ENCODE measurements at regions not wholly inside any gene's neighbourhood (a gene's known extent, or its start where the extent isn't known, plus 50 kb on each side); places are given as distances from the start of the nearest gene placed in this dataset.
A peak's percentile ranks its signal among the peaks of the same experiment; 100 is the strongest.

DNA sequence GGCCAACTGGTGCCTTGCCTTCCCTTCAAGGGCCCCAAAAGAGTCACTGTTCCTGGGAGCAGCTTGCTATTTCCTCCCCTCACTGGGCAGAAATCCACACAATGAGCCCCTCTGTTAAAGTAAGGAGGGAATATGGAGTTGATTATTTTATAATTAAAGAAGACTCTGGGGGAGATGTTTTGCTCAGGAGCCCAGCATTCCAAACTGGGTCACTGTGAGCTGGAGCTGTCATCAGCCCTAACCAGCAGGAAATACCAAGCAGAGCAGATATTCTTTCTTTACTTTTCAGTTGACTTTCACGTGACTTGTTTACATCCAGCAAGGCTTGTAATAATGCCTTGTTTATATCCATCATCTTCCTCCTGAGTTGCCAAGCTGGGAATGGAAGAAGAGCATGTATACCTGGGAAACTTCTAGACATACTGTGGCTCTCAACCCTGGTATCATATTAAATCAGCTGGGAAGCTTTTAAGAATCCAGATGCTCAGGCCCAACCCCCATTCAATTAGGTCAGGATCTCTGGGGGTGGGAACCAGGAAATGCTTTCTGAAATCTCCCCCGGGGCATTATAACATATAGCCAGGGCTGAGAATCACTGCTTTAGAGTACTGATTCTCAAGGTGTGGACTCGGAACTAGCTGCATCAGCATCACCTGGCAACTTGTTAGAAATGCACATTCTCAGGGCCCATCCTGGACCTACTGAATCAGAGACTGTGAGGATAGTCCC is 175.6 kb upstream of the MYLIP start:
- ChIA-PET POLR2A (interaction anchor here (0.5 to 2.5 kb wide), 8 partner anchors 8 to 249 kb away, joined by 3 to 13 read pairs (median 4); no protein-coding TSS in a partner anchor), RAD21 (ENCODE audit: unreplicated experiment) (interaction anchor here (0.7 to 9.8 kb wide), 14 partner anchors 8 to 230 kb away, joined by 3 to 60 read pairs (median 5); partner anchors contain the start of gene MYLIP), CTCF (interaction anchor here (0.5 to 2.4 kb wide), 8 partner anchors 19 to 271 kb away, joined by 3 to 10 read pairs (median 4); partner anchors contain the start of gene MYLIP), SMC1A (ENCODE audit: uncharacterized antibody, unreplicated experiment) (interaction anchor here (0.6 to 8.1 kb wide), 22 partner anchors 8 to 271 kb away, joined by 3 to 88 read pairs (median 4); partner anchors contain the start of gene MYLIP)
- Histone ChIP-seq H3K27ac (ENCODE audit: control insufficient read depth, insufficient read depth) (no peak overlapping the region), H3K4me1 (ENCODE audit: control insufficient read depth, insufficient read depth, low read length) (peaks cover 23% of the 10 kb centered on the region), H3K36me3 (ENCODE audit: control insufficient read depth in 2 of 2, insufficient read depth in 2 of 2, low read length in 1 of 2) (no peaks in the 10 kb centered on the region), H4K20me1 (ENCODE audit: control insufficient read depth, insufficient read depth) (no peaks in the 10 kb centered on the region), H3K9ac (ENCODE audit: control insufficient read depth, insufficient read depth, low read length) (no peak overlapping the region), H3K4me3 (no peak overlapping the region), H2AFZ (ENCODE audit: control insufficient read depth, low read depth, low read length) (peak overlapping the region; percentile 67), H3K27me3 (replicated peaks in 1 of 2; ENCODE audit: control insufficient read depth in 2 of 2, insufficient read depth in 2 of 2, low read length in 1 of 2) (no peaks in the 10 kb centered on the region), H3K9me3 (replicated peaks; ENCODE audit: control insufficient read depth, insufficient read depth, low read length) (no peaks in the 10 kb centered on the region), H3K4me2 (ENCODE audit: control insufficient read depth, insufficient read depth) (no peak overlapping the region), H3K79me2 (ENCODE audit: control insufficient read depth, insufficient read depth, low read length) (no peaks in the 10 kb centered on the region)
- WGBS (ENCODE audit: insufficient coverage, insufficient replicate concordance, low lambda C conversion rate, missing lambda C conversion rate), result 88% methylated on average over 3 of the region's 3 CpGs
- in situ Hi-C loops (cut with MboI), result no loop called here
- FAIRE-seq (no peak), ATAC-seq (no peak), DNase-seq (ENCODE audit: low read depth, low spot score) (no peak)
- no TSS peak for BruUV-seq (replicated peaks)
- TF ChIP-seq GATAD2B (conservative IDR thresholded peaks at IDR 0.05; ENCODE audit: low read depth) (0 out of 2 replicates have a peak, but pooled peaks have one; percentile 40), TCF12 (IDR thresholded peaks at IDR 0.05; ENCODE audit: low read depth, low read length) (0 out of 2 replicates have a peak, but pooled peaks have one; percentile 50), MEF2B (IDR thresholded peaks at IDR 0.05; ENCODE audit: partially characterized antibody, poor library complexity, severe bottlenecking) (peak; percentile 93)
- TF ChIP-seq, protein P1, sequence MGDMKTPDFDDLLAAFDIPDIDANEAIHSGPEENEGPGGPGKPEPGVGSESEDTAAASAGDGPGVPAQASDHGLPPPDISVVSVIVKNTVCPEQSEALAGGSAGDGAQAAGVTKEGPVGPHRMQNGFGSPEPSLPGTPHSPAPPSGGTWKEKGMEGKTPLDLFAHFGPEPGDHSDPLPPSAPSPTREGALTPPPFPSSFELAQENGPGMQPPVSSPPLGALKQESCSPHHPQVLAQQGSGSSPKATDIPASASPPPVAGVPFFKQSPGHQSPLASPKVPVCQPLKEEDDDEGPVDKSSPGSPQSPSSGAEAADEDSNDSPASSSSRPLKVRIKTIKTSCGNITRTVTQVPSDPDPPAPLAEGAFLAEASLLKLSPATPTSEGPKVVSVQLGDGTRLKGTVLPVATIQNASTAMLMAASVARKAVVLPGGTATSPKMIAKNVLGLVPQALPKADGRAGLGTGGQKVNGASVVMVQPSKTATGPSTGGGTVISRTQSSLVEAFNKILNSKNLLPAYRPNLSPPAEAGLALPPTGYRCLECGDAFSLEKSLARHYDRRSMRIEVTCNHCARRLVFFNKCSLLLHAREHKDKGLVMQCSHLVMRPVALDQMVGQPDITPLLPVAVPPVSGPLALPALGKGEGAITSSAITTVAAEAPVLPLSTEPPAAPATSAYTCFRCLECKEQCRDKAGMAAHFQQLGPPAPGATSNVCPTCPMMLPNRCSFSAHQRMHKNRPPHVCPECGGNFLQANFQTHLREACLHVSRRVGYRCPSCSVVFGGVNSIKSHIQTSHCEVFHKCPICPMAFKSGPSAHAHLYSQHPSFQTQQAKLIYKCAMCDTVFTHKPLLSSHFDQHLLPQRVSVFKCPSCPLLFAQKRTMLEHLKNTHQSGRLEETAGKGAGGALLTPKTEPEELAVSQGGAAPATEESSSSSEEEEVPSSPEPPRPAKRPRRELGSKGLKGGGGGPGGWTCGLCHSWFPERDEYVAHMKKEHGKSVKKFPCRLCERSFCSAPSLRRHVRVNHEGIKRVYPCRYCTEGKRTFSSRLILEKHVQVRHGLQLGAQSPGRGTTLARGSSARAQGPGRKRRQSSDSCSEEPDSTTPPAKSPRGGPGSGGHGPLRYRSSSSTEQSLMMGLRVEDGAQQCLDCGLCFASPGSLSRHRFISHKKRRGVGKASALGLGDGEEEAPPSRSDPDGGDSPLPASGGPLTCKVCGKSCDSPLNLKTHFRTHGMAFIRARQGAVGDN (IDR thresholded peaks at IDR 0.05), result 0 out of 2 replicates have a peak, but pooled peaks have one; percentile 11
- TF ChIP-seq, protein P2, sequence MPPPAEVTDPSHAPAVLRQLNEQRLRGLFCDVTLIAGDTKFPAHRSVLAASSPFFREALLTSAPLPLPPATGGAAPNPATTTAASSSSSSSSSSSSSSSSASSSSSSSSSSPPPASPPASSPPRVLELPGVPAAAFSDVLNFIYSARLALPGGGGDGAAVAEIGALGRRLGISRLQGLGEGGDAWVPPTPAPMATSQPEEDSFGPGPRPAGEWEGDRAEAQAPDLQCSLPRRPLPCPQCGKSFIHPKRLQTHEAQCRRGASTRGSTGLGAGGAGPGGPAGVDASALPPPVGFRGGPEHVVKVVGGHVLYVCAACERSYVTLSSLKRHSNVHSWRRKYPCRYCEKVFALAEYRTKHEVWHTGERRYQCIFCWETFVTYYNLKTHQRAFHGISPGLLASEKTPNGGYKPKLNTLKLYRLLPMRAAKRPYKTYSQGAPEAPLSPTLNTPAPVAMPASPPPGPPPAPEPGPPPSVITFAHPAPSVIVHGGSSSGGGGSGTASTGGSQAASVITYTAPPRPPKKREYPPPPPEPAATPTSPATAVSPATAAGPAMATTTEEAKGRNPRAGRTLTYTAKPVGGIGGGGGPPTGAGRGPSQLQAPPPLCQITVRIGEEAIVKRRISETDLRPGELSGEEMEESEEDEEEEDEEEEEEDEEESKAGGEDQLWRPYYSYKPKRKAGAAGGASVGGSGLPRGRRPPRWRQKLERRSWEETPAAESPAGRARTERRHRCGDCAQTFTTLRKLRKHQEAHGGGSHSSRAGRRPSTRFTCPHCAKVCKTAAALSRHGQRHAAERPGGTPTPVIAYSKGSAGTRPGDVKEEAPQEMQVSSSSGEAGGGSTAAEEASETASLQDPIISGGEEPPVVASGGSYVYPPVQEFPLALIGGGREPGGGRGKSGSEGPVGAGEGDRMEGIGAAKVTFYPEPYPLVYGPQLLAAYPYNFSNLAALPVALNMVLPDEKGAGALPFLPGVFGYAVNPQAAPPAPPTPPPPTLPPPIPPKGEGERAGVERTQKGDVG (CRISPR knock-in tag; IDR thresholded peaks at IDR 0.05), result no peak
- intact Hi-C loops (cut with micrococcal nuclease; ENCODE audit: unreplicated experiment), result loop anchor here (2.0 to 5.0 kb wide), 3 partner anchors 53 to 179 kb away; no protein-coding TSS in a partner anchor

Data from GM12878 (cell line).